ENCODE measurements at regions not wholly inside any gene's neighbourhood (a gene's known extent, or its start where the extent isn't known, plus 50 kb on each side); places are given as distances from the start of the nearest gene placed in this dataset.

DNA sequence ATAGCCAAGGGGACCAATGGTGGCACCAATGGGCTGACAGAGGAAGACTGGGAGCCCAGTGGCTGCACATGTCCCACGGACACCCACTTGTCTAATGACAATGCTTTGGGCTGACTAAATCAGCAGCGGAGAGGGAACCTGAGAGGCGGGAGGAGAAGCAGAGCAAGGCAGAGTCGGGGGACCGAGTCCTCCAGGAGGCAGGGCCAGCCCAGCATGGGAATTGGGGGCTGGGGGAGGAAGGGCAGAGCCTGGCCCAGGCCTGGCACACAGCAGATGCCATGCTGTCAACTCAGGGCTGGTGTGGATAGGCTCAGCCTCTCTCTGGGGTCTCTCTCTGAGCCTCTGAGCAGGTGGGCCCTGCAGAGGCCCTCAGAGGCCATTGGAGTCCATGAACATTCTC lies 78.4 kb upstream of the KLF13 start:
- FAIRE-seq (no peak), DNase-seq (ENCODE audit: low read depth, low spot score) (no peak), ATAC-seq (no peak)
- BruUV-seq (replicated peaks): no TSS peak
- peaks cover 15% of the 10 kb centered on the region for H3K4me1 ChIP-seq (ENCODE audit: control insufficient read depth, insufficient read depth, low read length)
- H3K27ac ChIP-seq (ENCODE audit: control insufficient read depth, insufficient read depth): no peak overlapping the region
- no peaks in the 10 kb centered on the region for H3K27me3 ChIP-seq (replicated peaks in 1 of 2; ENCODE audit: control insufficient read depth in 2 of 2, insufficient read depth in 2 of 2, low read length in 1 of 2)
- H3K4me3 ChIP-seq: no peak overlapping the region
- no peak overlapping the region for H3K4me2 ChIP-seq (ENCODE audit: control insufficient read depth, insufficient read depth)
- H3K36me3 ChIP-seq (ENCODE audit: control insufficient read depth in 2 of 2, insufficient read depth in 2 of 2, low read length in 1 of 2): no peaks in the 10 kb centered on the region
- intact Hi-C loops (cut with micrococcal nuclease; ENCODE audit: unreplicated experiment) (no loop called here), in situ Hi-C loops (cut with MboI) (no loop called here)
- ChIA-PET SMC1A (ENCODE audit: uncharacterized antibody, unreplicated experiment) (no interaction called here), CTCF (no interaction called here), POLR2A (no interaction called here), RAD21 (ENCODE audit: unreplicated experiment) (no interaction called here)
- no peaks in the 10 kb centered on the region for H3K9me3 ChIP-seq (replicated peaks; ENCODE audit: control insufficient read depth, insufficient read depth, low read length)
- TF ChIP-seq ESRRA (IDR thresholded peaks at IDR 0.05; ENCODE audit: low read length) (no peak), EP300 (IDR thresholded peaks at IDR 0.05; ENCODE audit: borderline replicate concordance in 1 of 2, control insufficient read depth in 1 of 2, low read depth in 2 of 2, low read length in 2 of 2) (no peak), ZBTB33 (IDR thresholded peaks at IDR 0.05) (no peak), MAX (IDR thresholded peaks at IDR 0.05; ENCODE audit: low read depth, low read length) (no peak), NFXL1 (IDR thresholded peaks at IDR 0.05; ENCODE audit: borderline replicate concordance) (no peak), EZH2 (IDR thresholded peaks at IDR 0.05; ENCODE audit: borderline replicate concordance, control insufficient read depth, low read depth, low read length) (no peak), CREM (IDR thresholded peaks at IDR 0.05; ENCODE audit: low read depth) (no peak), SREBF2 (IDR thresholded peaks at IDR 0.05; ENCODE audit: low read length) (no peak), NRF1 (conservative IDR thresholded peaks at IDR 0.05; ENCODE audit: low read depth, low read length) (no peak), ZBTB40 (IDR thresholded peaks at IDR 0.05; ENCODE audit: borderline replicate concordance) (no peak), IKZF2 (IDR thresholded peaks at IDR 0.05) (no peak), SRF (IDR thresholded peaks at IDR 0.05; ENCODE audit: low read depth in 2 of 2, low read length in 2 of 2) (no peak), RB1 (IDR thresholded peaks at IDR 0.05; ENCODE audit: borderline replicate concordance) (no peak), IKZF1 (conservative IDR thresholded peaks at IDR 0.05) (no peak), SIX5 (IDR thresholded peaks at IDR 0.05; ENCODE audit: low read depth, low read length, severe bottlenecking) (no peak), MTA2 (IDR thresholded peaks at IDR 0.05; ENCODE audit: low read depth) (no peak), BHLHE40 (IDR thresholded peaks at IDR 0.05; ENCODE audit: borderline replicate concordance in 1 of 2, low read depth in 2 of 2, low read length in 1 of 2) (no peak), POLR2AphosphoS2 (IDR thresholded peaks at IDR 0.05; ENCODE audit: low read depth, low read length) (no peak)
- H3K79me2 ChIP-seq (ENCODE audit: control insufficient read depth, insufficient read depth, low read length): no peaks in the 10 kb centered on the region
- H4K20me1 ChIP-seq (ENCODE audit: control insufficient read depth, insufficient read depth): no peaks in the 10 kb centered on the region
- H2AFZ ChIP-seq (ENCODE audit: control insufficient read depth, low read depth, low read length): no peak overlapping the region
- H3K9ac ChIP-seq (ENCODE audit: control insufficient read depth, insufficient read depth, low read length): no peak overlapping the region
- 58% methylated on average over 5 of the region's 5 CpGs for WGBS (ENCODE audit: insufficient coverage, insufficient replicate concordance, low lambda C conversion rate, missing lambda C conversion rate)
